ENCODE measurements at regions not wholly inside any gene's neighbourhood (a gene's known extent, or its start where the extent isn't known, plus 50 kb on each side); places are given as distances from the start of the nearest gene placed in this dataset.

- peak overlapping the region; percentile 76 to 99 (median 97) for H3K4me3 ChIP-seq (ENCODE audit: control insufficient read depth in 1 of 7, extremely low read depth in 1 of 7, insufficient read depth in 4 of 7, low read depth in 2 of 7, low read length in 6 of 7)
- H3K27me3 ChIP-seq (replicated peaks in 2 of 5; ENCODE audit: control insufficient read depth in 4 of 5, insufficient read depth in 5 of 5, low read length in 4 of 5), result no peaks in the 10 kb centered on the region
- under 1% methylated on average over 17 of the region's 20 CpGs for WGBS (ENCODE audit: insufficient coverage)
- peak overlapping the region; percentile 64 to 87 for H3K27ac ChIP-seq (ENCODE audit: insufficient read depth in 1 of 2, low read depth in 1 of 2, low read length in 2 of 2, poor library complexity in 1 of 2, severe bottlenecking in 2 of 2)
- peaks cover 4 to 15% (median 9%) of the 10 kb centered on the region in 4 experiments for H3K36me3 ChIP-seq (ENCODE audit: control insufficient read depth in 4 of 4, insufficient read depth in 4 of 4, low read length in 3 of 4)
- DNase-seq, result peak; percentile 67 to 91 (median 87)
- no peaks in the 10 kb centered on the region for H3K9me3 ChIP-seq (ENCODE audit: control extremely low read depth in 1 of 5, control insufficient read depth in 4 of 5, insufficient read depth in 2 of 5, low read depth in 1 of 5, low read length in 4 of 5)
- POLR2A ChIA-PET, result no interaction called here
- CTCF ChIA-PET, result no interaction called here
- H3K4me1 ChIP-seq (ENCODE audit: control extremely low read depth in 1 of 4, control insufficient read depth in 4 of 4, insufficient read depth in 4 of 4, low read length in 3 of 4), result peaks cover 5 to 24% (median 18%) of the 10 kb centered on the region in 4 experiments
Observed at GRCh38 chr19:27793128-27793643, 1419.8 kb downstream of the UQCRFS1 start.

- Histone ChIP-seq H3K4me1 (ENCODE audit: control extremely low read depth in 1 of 4, control insufficient read depth in 4 of 4, insufficient read depth in 4 of 4, low read length in 3 of 4) (peaks cover 5 to 24% (median 18%) of the 10 kb centered on the region in 4 experiments), H3K27ac (ENCODE audit: insufficient read depth in 1 of 2, low read depth in 1 of 2, low read length in 2 of 2, poor library complexity in 1 of 2, severe bottlenecking in 2 of 2) (peak overlapping the region; percentile 64 to 87), H3K27me3 (replicated peaks in 2 of 5; ENCODE audit: control insufficient read depth in 4 of 5, insufficient read depth in 5 of 5, low read length in 4 of 5) (no peaks in the 10 kb centered on the region), H3K4me3 (ENCODE audit: control insufficient read depth in 1 of 7, extremely low read depth in 1 of 7, insufficient read depth in 4 of 7, low read depth in 2 of 7, low read length in 6 of 7) (peak overlapping the region; percentile 76 to 99 (median 97)), H3K36me3 (ENCODE audit: control insufficient read depth in 4 of 4, insufficient read depth in 4 of 4, low read length in 3 of 4) (peaks cover 4 to 9% (median 5%) of the 10 kb centered on the region in 4 experiments), H3K9me3 (ENCODE audit: control extremely low read depth in 1 of 5, control insufficient read depth in 4 of 5, insufficient read depth in 2 of 5, low read depth in 1 of 5, low read length in 4 of 5) (no peaks in the 10 kb centered on the region)
- ChIA-PET CTCF (no interaction called here), POLR2A (no interaction called here)
- 0% methylated on average over 3 of the region's 6 CpGs for WGBS (ENCODE audit: insufficient coverage)
- DNase-seq, result no peak
Observed at GRCh38 chr19:27792576-27793127, 1420.3 kb downstream of the UQCRFS1 start.

GRCh38 chr19:27780367-27781075, 1432.4 kb downstream of the UQCRFS1 start:
- Histone ChIP-seq H3K9me3 (ENCODE audit: control extremely low read depth in 1 of 5, control insufficient read depth in 4 of 5, insufficient read depth in 2 of 5, low read depth in 1 of 5, low read length in 4 of 5) (peaks cover 2 to 23% (median 6%) of the 10 kb centered on the region in 5 experiments), H3K27me3 (replicated peaks in 2 of 5; ENCODE audit: control insufficient read depth in 4 of 5, insufficient read depth in 5 of 5, low read length in 4 of 5) (no peaks in the 10 kb centered on the region), H3K27ac (ENCODE audit: insufficient read depth in 1 of 2, low read depth in 1 of 2, low read length in 2 of 2, poor library complexity in 1 of 2, severe bottlenecking in 2 of 2) (peak overlapping the region in 1 of 2 experiments; percentile 56), H3K4me3 (ENCODE audit: control insufficient read depth in 1 of 7, extremely low read depth in 1 of 7, insufficient read depth in 4 of 7, low read depth in 2 of 7, low read length in 6 of 7) (peak overlapping the region in 3 of 7 experiments; percentile 28 to 42 (median 29)), H3K4me1 (ENCODE audit: control extremely low read depth in 1 of 4, control insufficient read depth in 4 of 4, insufficient read depth in 4 of 4, low read length in 3 of 4) (peaks cover 0 to 10% (median 6%) of the 10 kb centered on the region in 4 experiments), H3K36me3 (ENCODE audit: control insufficient read depth in 4 of 4, insufficient read depth in 4 of 4, low read length in 3 of 4) (peaks cover 0 to 13% (median 3%) of the 10 kb centered on the region in 4 experiments)
- WGBS (ENCODE audit: insufficient coverage), result 97% methylated on average over 8 of the region's 10 CpGs
- CTCF ChIA-PET, result no interaction called here
- POLR2A ChIA-PET, result no interaction called here
- no peak for DNase-seq

DNA sequence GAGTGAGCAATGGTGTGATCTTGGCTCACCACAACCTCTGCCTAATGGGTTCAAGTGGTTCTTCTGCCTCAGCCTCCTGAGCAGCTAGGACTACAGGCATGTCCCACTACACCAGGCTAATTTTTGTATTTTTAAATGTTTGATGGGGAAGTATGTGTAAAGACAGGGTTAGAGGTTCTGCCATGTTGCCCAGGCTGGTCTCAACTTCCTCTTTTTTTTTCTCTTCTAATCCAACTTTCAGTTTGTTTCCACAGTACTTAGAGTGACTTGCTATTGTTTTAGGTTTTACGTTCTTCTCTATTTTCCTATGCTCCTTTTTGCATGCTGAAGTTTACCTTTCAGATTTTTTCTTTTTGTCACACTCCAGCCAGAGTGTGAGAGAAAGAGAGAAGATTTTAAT, 1433.0 kb downstream of the UQCRFS1 start:
- Histone ChIP-seq H3K9me3 (ENCODE audit: control extremely low read depth in 1 of 5, control insufficient read depth in 4 of 5, insufficient read depth in 2 of 5, low read depth in 1 of 5, low read length in 4 of 5) (peaks cover 2 to 27% (median 6%) of the 10 kb centered on the region in 5 experiments), H3K4me1 (ENCODE audit: control extremely low read depth in 1 of 4, control insufficient read depth in 4 of 4, insufficient read depth in 4 of 4, low read length in 3 of 4) (peaks cover 0 to 10% (median 6%) of the 10 kb centered on the region in 4 experiments), H3K27me3 (replicated peaks in 2 of 5; ENCODE audit: control insufficient read depth in 4 of 5, insufficient read depth in 5 of 5, low read length in 4 of 5) (no peaks in the 10 kb centered on the region), H3K4me3 (ENCODE audit: control insufficient read depth in 1 of 7, extremely low read depth in 1 of 7, insufficient read depth in 4 of 7, low read depth in 2 of 7, low read length in 6 of 7) (peak overlapping the region in 3 of 7 experiments; percentile 7 to 42 (median 29)), H3K36me3 (ENCODE audit: control insufficient read depth in 4 of 4, insufficient read depth in 4 of 4, low read length in 3 of 4) (peaks cover 0 to 13% (median 3%) of the 10 kb centered on the region in 4 experiments), H3K27ac (ENCODE audit: insufficient read depth in 1 of 2, low read depth in 1 of 2, low read length in 2 of 2, poor library complexity in 1 of 2, severe bottlenecking in 2 of 2) (peak overlapping the region in 1 of 2 experiments; percentile 56)
- WGBS (ENCODE audit: insufficient coverage), result no CpG with 5 or more reads among the region's 1 CpG
- DNase-seq, result peak in 2 of 3 donors; percentile 68 to 85
- ChIA-PET CTCF (no interaction called here), POLR2A (no interaction called here)

- peaks cover 0 to 10% (median 6%) of the 10 kb centered on the region in 4 experiments for H3K4me1 ChIP-seq (ENCODE audit: control extremely low read depth in 1 of 4, control insufficient read depth in 4 of 4, insufficient read depth in 4 of 4, low read length in 3 of 4)
- peaks cover 2 to 21% (median 14%) of the 10 kb centered on the region in 4 experiments for H3K36me3 ChIP-seq (ENCODE audit: control insufficient read depth in 4 of 4, insufficient read depth in 4 of 4, low read length in 3 of 4)
- POLR2A ChIA-PET, result no interaction called here
- 100% methylated on average over 3 of the region's 7 CpGs for WGBS (ENCODE audit: insufficient coverage)
- no peaks in the 10 kb centered on the region for H3K27me3 ChIP-seq (replicated peaks in 2 of 5; ENCODE audit: control insufficient read depth in 4 of 5, insufficient read depth in 5 of 5, low read length in 4 of 5)
- no peak overlapping the region for H3K27ac ChIP-seq (ENCODE audit: insufficient read depth in 1 of 2, low read depth in 1 of 2, low read length in 2 of 2, poor library complexity in 1 of 2, severe bottlenecking in 2 of 2)
- DNase-seq, result no peak
- H3K9me3 ChIP-seq (ENCODE audit: control extremely low read depth in 1 of 5, control insufficient read depth in 4 of 5, insufficient read depth in 2 of 5, low read depth in 1 of 5, low read length in 4 of 5), result peaks cover 2 to 47% (median 24%) of the 10 kb centered on the region in 5 experiments
- no peak overlapping the region for H3K4me3 ChIP-seq (ENCODE audit: control insufficient read depth in 1 of 7, extremely low read depth in 1 of 7, insufficient read depth in 4 of 7, low read depth in 2 of 7, low read length in 6 of 7)
- CTCF ChIA-PET, result no interaction called here
Observed at GRCh38 chr19:27777726-27778125, 1435.2 kb downstream of the UQCRFS1 start.

DNA sequence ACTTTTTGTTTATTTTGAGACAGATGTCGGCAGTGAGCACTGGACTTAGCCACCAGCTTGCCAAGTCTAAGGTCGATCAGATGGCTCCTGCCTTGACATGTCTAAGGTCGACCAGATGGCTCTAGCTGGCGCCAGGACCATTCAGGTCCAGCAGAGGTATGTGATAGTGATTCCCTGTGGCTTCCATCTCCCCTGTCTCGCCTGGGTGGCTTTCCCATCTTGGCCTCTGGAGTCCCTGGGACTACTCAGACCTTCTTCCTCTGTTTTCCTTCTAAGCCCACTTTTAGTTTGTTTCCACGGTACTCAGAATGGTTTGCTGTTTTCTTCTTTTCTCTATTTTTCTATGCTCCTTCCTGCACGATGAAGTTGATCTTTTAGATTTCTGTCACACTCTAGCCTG, 1435.7 kb downstream of the UQCRFS1 start:
- ChIA-PET POLR2A (no interaction called here), CTCF (no interaction called here)
- 96% methylated on average over 6 of the region's 7 CpGs for WGBS (ENCODE audit: insufficient coverage)
- DNase-seq, result no peak
- no peaks in the 10 kb centered on the region for H3K27me3 ChIP-seq (replicated peaks in 2 of 5; ENCODE audit: control insufficient read depth in 4 of 5, insufficient read depth in 5 of 5, low read length in 4 of 5)
- H3K36me3 ChIP-seq (ENCODE audit: control insufficient read depth in 4 of 4, insufficient read depth in 4 of 4, low read length in 3 of 4), result peaks cover 2 to 21% (median 15%) of the 10 kb centered on the region in 4 experiments
- H3K4me1 ChIP-seq (ENCODE audit: control extremely low read depth in 1 of 4, control insufficient read depth in 4 of 4, insufficient read depth in 4 of 4, low read length in 3 of 4), result peaks cover 0 to 10% (median 6%) of the 10 kb centered on the region in 4 experiments
- H3K4me3 ChIP-seq (ENCODE audit: control insufficient read depth in 1 of 7, extremely low read depth in 1 of 7, insufficient read depth in 4 of 7, low read depth in 2 of 7, low read length in 6 of 7), result no peak overlapping the region
- no peak overlapping the region for H3K27ac ChIP-seq (ENCODE audit: insufficient read depth in 1 of 2, low read depth in 1 of 2, low read length in 2 of 2, poor library complexity in 1 of 2, severe bottlenecking in 2 of 2)
- H3K9me3 ChIP-seq (ENCODE audit: control extremely low read depth in 1 of 5, control insufficient read depth in 4 of 5, insufficient read depth in 2 of 5, low read depth in 1 of 5, low read length in 4 of 5), result peaks cover 2 to 52% (median 24%) of the 10 kb centered on the region in 5 experiments

- Histone ChIP-seq H3K4me1 (ENCODE audit: control extremely low read depth in 1 of 4, control insufficient read depth in 4 of 4, insufficient read depth in 4 of 4, low read length in 3 of 4) (peaks cover 0 to 10% (median 6%) of the 10 kb centered on the region in 4 experiments), H3K4me3 (ENCODE audit: control insufficient read depth in 1 of 7, extremely low read depth in 1 of 7, insufficient read depth in 4 of 7, low read depth in 2 of 7, low read length in 6 of 7) (no peak overlapping the region), H3K9me3 (ENCODE audit: control extremely low read depth in 1 of 5, control insufficient read depth in 4 of 5, insufficient read depth in 2 of 5, low read depth in 1 of 5, low read length in 4 of 5) (peaks cover 2 to 54% (median 26%) of the 10 kb centered on the region in 5 experiments), H3K27me3 (replicated peaks in 2 of 5; ENCODE audit: control insufficient read depth in 4 of 5, insufficient read depth in 5 of 5, low read length in 4 of 5) (no peaks in the 10 kb centered on the region), H3K27ac (ENCODE audit: insufficient read depth in 1 of 2, low read depth in 1 of 2, low read length in 2 of 2, poor library complexity in 1 of 2, severe bottlenecking in 2 of 2) (no peak overlapping the region), H3K36me3 (ENCODE audit: control insufficient read depth in 4 of 4, insufficient read depth in 4 of 4, low read length in 3 of 4) (peaks cover 2 to 21% (median 16%) of the 10 kb centered on the region in 4 experiments)
- 96% methylated on average over 3 of the region's 3 CpGs for WGBS (ENCODE audit: insufficient coverage)
- ChIA-PET POLR2A (no interaction called here), CTCF (no interaction called here)
- no peak for DNase-seq
Observed at GRCh38 chr19:27776524-27776923, 1436.4 kb downstream of the UQCRFS1 start.

Data from common myeloid progenitor, CD34-positive (primary cell).